IMR-90 (cell line): ENCODE measurements at regions not wholly inside any gene's neighbourhood (a gene's known extent, or its start where the extent isn't known, plus 50 kb on each side); places are given as distances from the start of the nearest gene placed in this dataset.

Experiments
- ATAC-seq: fragments of 200-7000 bp; cut with Tn5 transposase; 2 replicates; pipeline ENCODE4 v1.9.1; 2020; ENCODE audit warnings: low read depth, mild to moderate bottlenecking, moderate library complexity
- BruUV-seq: library from RNA; stranded (reverse); fragments of 400-500 nt; replicated peaks from 2 replicates; lab custom pipeline; 2021; lab: Mats Ljungman, UMichigan
- CTCF ChIA-PET: fragments of 300-600 bp; formaldehyde crosslinking; extraction: SDS; loops from one replicate; lab custom pipeline; 2021; ENCODE audit warnings: antibody characterized with exemption; lab: Yijun Ruan, JAX
- POLR2A ChIA-PET: fragments of 300-600 bp; sonication (Branson Sonifier 250); formaldehyde crosslinking; loops from one replicate; lab custom pipeline; 2022; ENCODE audit warnings: antibody characterized with exemption; ENCODE audit not compliant: unreplicated experiment; lab: Charles Lee
- DNase-seq: peaks from one replicate; pipeline ENCODE4 v3.0.0; 2013
- H2AFZ ChIP-seq: replicated peaks from 2 replicates; pipeline ENCODE3; 2013; ENCODE audit warnings: low read length, mild to moderate bottlenecking; ENCODE audit not compliant: poor library complexity
- H2AK5ac ChIP-seq: 2 replicates; pipeline ENCODE4 v1.6.1; 2013; ENCODE audit warnings: low read depth, low read length, inconsistent platforms
- H2AK9ac ChIP-seq: replicated peaks from 2 replicates; pipeline ENCODE3; 2013; ENCODE audit warnings: mild to moderate bottlenecking, low read depth, low read length, moderate library complexity; ENCODE audit not compliant: poor library complexity
- H2BK120ac ChIP-seq: 2 replicates; pipeline ENCODE4 v1.6.1; 2013; ENCODE audit warnings: low read depth, low read length, inconsistent platforms
- H2BK15ac ChIP-seq: 3 replicates; pipeline ENCODE4 v1.6.1; 2013; ENCODE audit warnings: low read depth, low read length, inconsistent platforms
- H2BK20ac ChIP-seq: 2 replicates; pipeline ENCODE4 v1.6.1; 2013; ENCODE audit warnings: low read depth, mild to moderate bottlenecking, inconsistent platforms, low read length, moderate library complexity
- H2BK5ac ChIP-seq: 2 replicates; pipeline ENCODE4 v1.6.1; 2013; ENCODE audit warnings: mild to moderate bottlenecking, low read depth, low read length, inconsistent platforms; ENCODE audit not compliant: poor library complexity, severe bottlenecking
- H3K14ac ChIP-seq: replicated peaks from 2 replicates; pipeline ENCODE4 v1.6.1; 2013; ENCODE audit warnings: low read depth, low read length, inconsistent platforms
- H3K18ac ChIP-seq: 2 replicates; pipeline ENCODE4 v1.6.1; 2013; ENCODE audit warnings: low read depth, low read length, control low read depth
- H3K23ac ChIP-seq: 2 replicates; pipeline ENCODE4 v1.6.1; 2013; ENCODE audit warnings: low read depth, low read length, inconsistent platforms
- H3K27ac ChIP-seq: 2 replicates; pipeline ENCODE4 v1.5.1; 2013; ENCODE audit warnings: mild to moderate bottlenecking, control low read depth, low read length; ENCODE audit not compliant: insufficient read depth
- H3K27me3 ChIP-seq: 2 replicates; pipeline ENCODE4 v1.6.1; 2013; ENCODE audit warnings: low read length; ENCODE audit not compliant: control insufficient read depth, insufficient read depth
- H3K36me3 ChIP-seq: 2 replicates; pipeline ENCODE4 v1.6.1; 2013; ENCODE audit warnings: low read length, mixed read lengths; ENCODE audit not compliant: control insufficient read depth, insufficient read depth
- H3K4ac ChIP-seq: 2 replicates; pipeline ENCODE4 v1.6.1; 2013; ENCODE audit warnings: low read depth, low read length, inconsistent platforms
- H3K4me1 ChIP-seq: 2 replicates; pipeline ENCODE4 v1.6.1; 2013; ENCODE audit warnings: low read length, mixed read lengths; ENCODE audit not compliant: control insufficient read depth, insufficient read depth
- H3K4me2 ChIP-seq: 2 replicates; pipeline ENCODE4 v1.6.1; 2013; ENCODE audit warnings: low read depth, mild to moderate bottlenecking, control low read depth, low read length, moderate library complexity
- H3K4me3 ChIP-seq: 2 replicates; pipeline ENCODE4 v1.5.1; 2013; ENCODE audit warnings: low read depth, mild to moderate bottlenecking, control low read depth, low read length, moderate library complexity; ENCODE audit not compliant: insufficient read depth
- H3K56ac ChIP-seq: 2 replicates; pipeline ENCODE4 v1.6.1; 2013; ENCODE audit warnings: low read length, inconsistent platforms; ENCODE audit not compliant: insufficient read depth; ENCODE audit errors: extremely low read depth
- H3K79me1 ChIP-seq, 2 experiments: 2 replicates each; pipeline ENCODE4 v1.6.1; 2013; ENCODE audit warnings: low read length in 2 of 2, inconsistent platforms in 1 of 2, low read depth in 1 of 2
- H3K9ac ChIP-seq: 2 replicates; pipeline ENCODE4 v1.6.1; 2013; ENCODE audit warnings: low read depth, low read length, control low read depth
- H3K9me1 ChIP-seq: 2 replicates; pipeline ENCODE4 v1.6.1; 2013; ENCODE audit warnings: low read length, inconsistent platforms; ENCODE audit not compliant: insufficient read depth
- H3K9me3 ChIP-seq: 2 replicates; pipeline ENCODE4 v1.6.1; 2013; ENCODE audit warnings: low read length; ENCODE audit not compliant: control insufficient read depth, insufficient read depth
- H4K20me1 ChIP-seq: 2 replicates; pipeline ENCODE4 v1.6.1; 2013; ENCODE audit warnings: low read length, inconsistent platforms; ENCODE audit not compliant: insufficient read depth
- H4K5ac ChIP-seq: 2 replicates; pipeline ENCODE4 v1.6.1; 2013; ENCODE audit warnings: mild to moderate bottlenecking, low read depth, low read length, control low read depth
- H4K8ac ChIP-seq, 2 experiments: 2 replicates each; pipeline ENCODE4 v1.6.1; 2013; ENCODE audit warnings: low read depth in 2 of 2, low read length in 2 of 2, control low read depth in 1 of 2, inconsistent platforms in 1 of 2
- H4K91ac ChIP-seq: 2 replicates; pipeline ENCODE4 v1.6.1; 2013; ENCODE audit warnings: low read depth, low read length, inconsistent platforms; ENCODE audit not compliant: insufficient read depth
- FOS ChIP-seq: fragments of 150-350 bp; IDR thresholded peaks from 2 replicates; pipeline ENCODE4 v1.6.1; 2016; ENCODE audit warnings: low read depth, low read length
- MAFK ChIP-seq: IDR thresholded peaks from 2 replicates; pipeline ENCODE4 v1.6.1; 2012; ENCODE audit warnings: low read depth, low read length, improper control_type of control experiment
- MXI1 ChIP-seq: IDR thresholded peaks from 2 replicates; pipeline ENCODE4 v1.6.1; 2012; ENCODE audit warnings: low read depth, mild to moderate bottlenecking, low read length, moderate library complexity, borderline replicate concordance
- NFE2L2 ChIP-seq: fragments of 150-350 bp; IDR thresholded peaks from 2 replicates; pipeline ENCODE4 v1.6.1; 2016; ENCODE audit warnings: low read depth, mild to moderate bottlenecking, low read length
- WGBS, 2 experiments: methylation state at CpG; one replicate each; pipeline versions ENCODE4 v1.1.5 to v1.1.7; 2013; ENCODE audit warnings: missing lambda C conversion rate in 2 of 2; ENCODE audit not compliant: insufficient read length in 1 of 2; ENCODE audit errors: extremely low coverage in 2 of 2; 5-methylcytosine and 5-hydroxymethylcytosine counted together
- dilution Hi-C: fragments of 300-500 bp; cut with HindIII; formaldehyde crosslinking; loops from one replicate; pipeline ENCODE4 v1.14.3; 2018; ENCODE audit warnings: low sequenced_read_pairs; ENCODE audit not compliant: unreplicated experiment
- in situ Hi-C: fragments of 300-500 bp; cut with MboI; formaldehyde crosslinking; loops from 3 replicates; pipeline ENCODE4 v1.14.3; 2019; ENCODE audit warnings: low sequenced_read_pairs, inconsistent platforms, mixed read lengths
- intact Hi-C: fragments of 100-400 bp; cut with micrococcal nuclease; formaldehyde crosslinking; loops from 2 replicates; pipeline ENCODE4 v1.10.0; 2022
- TF ChIP-seq, protein P1 (sequence below): fragments of 150-350 bp; IDR thresholded peaks from 2 replicates; pipeline ENCODE4 v1.6.1; 2016; ENCODE audit warnings: low read depth, mild to moderate bottlenecking, low read length, moderate library complexity, borderline replicate concordance

- H4K5ac ChIP-seq: no peak overlapping the region
- H3K79me1 ChIP-seq: no peaks in the 10 kb centered on the region
- H2BK5ac ChIP-seq: no peak overlapping the region
- H2BK15ac ChIP-seq: no peak overlapping the region
- no peak overlapping the region for H3K27ac ChIP-seq
- no peak overlapping the region for H4K91ac ChIP-seq
- no peak overlapping the region for H3K18ac ChIP-seq
- no peak overlapping the region for H2AFZ ChIP-seq
- no peak overlapping the region for H3K4me3 ChIP-seq
- ChIA-PET POLR2A (no interaction called here), CTCF (no interaction called here)
- no peak overlapping the region for H3K14ac ChIP-seq
- intact Hi-C loops: no loop called here
- H3K27me3 ChIP-seq: no peaks in the 10 kb centered on the region
- H2BK20ac ChIP-seq: no peak overlapping the region
- H3K56ac ChIP-seq: no peak overlapping the region
- H3K4me1 ChIP-seq: no peaks in the 10 kb centered on the region
- H2BK120ac ChIP-seq: no peak overlapping the region
- ATAC-seq (no peak), DNase-seq (no peak)
- H3K9me3 ChIP-seq: peaks cover 21% of the 10 kb centered on the region
- no TSS peak for BruUV-seq
- no peaks in the 10 kb centered on the region for H3K9me1 ChIP-seq
- TF ChIP-seq, protein P1, sequence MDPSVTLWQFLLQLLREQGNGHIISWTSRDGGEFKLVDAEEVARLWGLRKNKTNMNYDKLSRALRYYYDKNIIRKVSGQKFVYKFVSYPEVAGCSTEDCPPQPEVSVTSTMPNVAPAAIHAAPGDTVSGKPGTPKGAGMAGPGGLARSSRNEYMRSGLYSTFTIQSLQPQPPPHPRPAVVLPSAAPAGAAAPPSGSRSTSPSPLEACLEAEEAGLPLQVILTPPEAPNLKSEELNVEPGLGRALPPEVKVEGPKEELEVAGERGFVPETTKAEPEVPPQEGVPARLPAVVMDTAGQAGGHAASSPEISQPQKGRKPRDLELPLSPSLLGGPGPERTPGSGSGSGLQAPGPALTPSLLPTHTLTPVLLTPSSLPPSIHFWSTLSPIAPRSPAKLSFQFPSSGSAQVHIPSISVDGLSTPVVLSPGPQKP: no peak
- no peak for TF ChIP-seq FOS
- TF ChIP-seq MXI1: no peak
- TF ChIP-seq MAFK: no peak
- TF ChIP-seq NFE2L2: no peak
- WGBS, 2 experiments: no CpG with 5 or more reads among the region's 7 CpGs
- no peak overlapping the region for H3K9ac ChIP-seq
- H2AK5ac ChIP-seq: no peak overlapping the region
- no peak overlapping the region for H4K8ac ChIP-seq
- H3K4me2 ChIP-seq: no peak overlapping the region
- no peaks in the 10 kb centered on the region for H3K36me3 ChIP-seq
- in situ Hi-C loops: no loop called here
- dilution Hi-C loops: no loop called here
- H2AK9ac ChIP-seq: no peak overlapping the region
- H4K20me1 ChIP-seq: no peaks in the 10 kb centered on the region
- H3K4ac ChIP-seq: no peak overlapping the region
- no peak overlapping the region for H3K23ac ChIP-seq
Measured at GRCh38 chr5:29389993-29390392, 1803.5 kb upstream of the CDH6 start.
